HCT116 (cell line): ENCODE measurements at regions not wholly inside any gene's neighbourhood (a gene's known extent, or its start where the extent isn't known, plus 50 kb on each side); places are given as distances from the start of the nearest gene placed in this dataset.

Source experiments
- ATAC-seq: fragments of 200-7000 bp; cut with Tn5 transposase; 2 replicates; pipeline ENCODE4 v1.9.1; 2020; ENCODE audit warnings: mild to moderate bottlenecking, moderate library complexity
- BruUV-seq: library from RNA; stranded (reverse); fragments of 400-500 nt; replicated peaks from 2 replicates; lab custom pipeline; 2021; lab: Mats Ljungman, UMichigan
- CTCF ChIA-PET: fragments of 300-600 bp; sonication (Branson Sonifier 250); formaldehyde crosslinking; loops from one replicate; lab custom pipeline; 2021; ENCODE audit warnings: antibody characterized with exemption; lab: Charles Lee
- POLR2A ChIA-PET: fragments of 300-600, 350-600 bp; sonication (Branson Sonifier 250); formaldehyde crosslinking; loops from one replicate; lab custom pipeline; 2021; ENCODE audit warnings: antibody characterized with exemption; lab: Charles Lee
- RAD21 ChIA-PET, 2 experiments: fragments of 300-600 bp; sonication (Branson Sonifier 250); formaldehyde crosslinking; loops; one replicate each; lab custom pipeline; 2023; ENCODE audit warnings: low total read pairs in 2 of 2; ENCODE audit not compliant: uncharacterized antibody in 2 of 2, unreplicated experiment in 2 of 2, low non-redundant PET in 1 of 2; lab: Charles Lee
- DNase-seq: peaks from one replicate; pipeline ENCODE4 v3.0.0-alpha.2; 2010; ENCODE audit warnings: low read depth, low spot score
- H2AFZ ChIP-seq: fragments of 200-600 bp; shearing (Covaris generic), sonication (generic); 2 replicates; pipeline ENCODE4 v1.6.1; 2017; ENCODE audit warnings: low read depth, mixed run types, mixed read lengths, antibody characterized with exemption, low read length; ENCODE audit not compliant: poor library complexity, severe bottlenecking
- H3K27ac ChIP-seq: 2 replicates; pipeline ENCODE4 v1.5.1; 2012; ENCODE audit warnings: low read depth, low read length
- H3K27me3 ChIP-seq: fragments of 200-600 bp; sonication (generic); 2 replicates; pipeline ENCODE4 v1.6.1; 2016; ENCODE audit warnings: mixed run types, low read length, mixed read lengths; ENCODE audit not compliant: insufficient read depth
- H3K36me3 ChIP-seq, 2 experiments: fragments of 200-500 bp in 1 of 2; fragments of 200-600 bp in 1 of 2; sonication (Bioruptor generic) in 1 of 2; sonication (generic) in 1 of 2; 2 replicates each; pipeline versions ENCODE4 v1.5.1 to v1.6.1; 2014 to 2016; ENCODE audit warnings: low read length in 2 of 2, inconsistent platforms in 1 of 2, mixed read lengths in 1 of 2, mixed run types in 1 of 2; ENCODE audit not compliant: insufficient read depth in 2 of 2, control insufficient read depth in 1 of 2
- H3K4me1 ChIP-seq, 2 experiments: fragments of 200-600 bp in 1 of 2; sonication (generic) in 1 of 2; 2 replicates each; pipeline versions ENCODE4 v1.5.1 to v1.6.1; 2012 to 2017; ENCODE audit warnings: low read length in 2 of 2, inconsistent platforms in 1 of 2, mild to moderate bottlenecking in 1 of 2, mixed read lengths in 1 of 2, mixed run types in 1 of 2, moderate library complexity in 1 of 2; ENCODE audit not compliant: insufficient read depth in 2 of 2, control insufficient read depth in 1 of 2
- H3K4me2 ChIP-seq: fragments of 200-600 bp; sonication (generic); 2 replicates; pipeline ENCODE4 v1.6.1; 2017; ENCODE audit warnings: mixed run types, low read length, mixed read lengths
- H3K4me3 ChIP-seq, 2 experiments: fragments of 200-600 bp in 1 of 2; sonication (generic) in 1 of 2; replicated peaks in 1 of 2; 2 replicates each; pipeline ENCODE4 v1.5.1; 2011 to 2016; ENCODE audit warnings: low read length in 2 of 2, control low read depth in 1 of 2, low read depth in 1 of 2, mild to moderate bottlenecking in 1 of 2, mixed read lengths in 1 of 2, mixed run types in 1 of 2
- H3K79me2 ChIP-seq: fragments of 200-600 bp; sonication (generic); 2 replicates; pipeline ENCODE4 v1.6.1; 2017; ENCODE audit warnings: mild to moderate bottlenecking, mixed run types, low read length, moderate library complexity, mixed read lengths; ENCODE audit not compliant: insufficient read depth
- H3K9ac ChIP-seq: fragments of 200-600 bp; sonication (generic); 2 replicates; pipeline ENCODE4 v1.6.1; 2016; ENCODE audit warnings: low read length, mixed read lengths
- H3K9me2 ChIP-seq: fragments of 200-600 bp; sonication (generic), shearing (Covaris generic); 2 replicates; pipeline ENCODE4 v1.6.1; 2017; ENCODE audit warnings: mixed run types, mild to moderate bottlenecking, moderate library complexity; ENCODE audit not compliant: insufficient read depth
- H3K9me3 ChIP-seq, 2 experiments: fragments of 200-500 bp in 1 of 2; fragments of 200-600 bp in 1 of 2; sonication (Bioruptor generic) in 1 of 2; sonication (generic) in 1 of 2; 2 replicates each; pipeline ENCODE4 v1.6.1; 2014 to 2017; ENCODE audit warnings: low read length in 2 of 2, mixed read lengths in 2 of 2, inconsistent platforms in 1 of 2, low read depth in 1 of 2, mild to moderate bottlenecking in 1 of 2, mixed run types in 1 of 2, moderate library complexity in 1 of 2; ENCODE audit not compliant: control insufficient read depth in 1 of 2, insufficient read depth in 1 of 2
- H4K20me1 ChIP-seq: fragments of 200-600 bp; sonication (generic), shearing (Covaris generic); 2 replicates; pipeline ENCODE4 v1.6.1; 2017; ENCODE audit warnings: mixed run types, mild to moderate bottlenecking, moderate library complexity; ENCODE audit not compliant: insufficient read depth
- EGR1 ChIP-seq: IDR thresholded peaks from 2 replicates; pipeline ENCODE4 v1.6.1; 2012; ENCODE audit warnings: low read depth
- FOSL1 ChIP-seq: IDR thresholded peaks from 2 replicates; pipeline ENCODE4 v1.6.1; 2012; ENCODE audit warnings: low read depth
- TCF7L2 ChIP-seq: IDR thresholded peaks from 2 replicates; pipeline ENCODE4 v1.7.0; 2011; ENCODE audit warnings: borderline replicate concordance, inconsistent platforms; ENCODE audit not compliant: insufficient read depth, insufficient read length; ENCODE audit errors: extremely low read depth
- ZFX ChIP-seq: fragments of 450-650 bp; IDR thresholded peaks from 2 replicates; pipeline ENCODE4 v1.6.1; 2017
- intact Hi-C: fragments of 100-400 bp; cut with micrococcal nuclease; formaldehyde crosslinking; loops from 2 replicates; pipeline ENCODE4 v1.10.0; 2022
- TF ChIP-seq, protein P1 (sequence below): IDR thresholded peaks from 2 replicates; pipeline ENCODE4 v1.6.1; 2011; ENCODE audit warnings: mild to moderate bottlenecking, low read length, moderate library complexity; ENCODE audit not compliant: insufficient replicate concordance; ENCODE audit errors: extremely low read depth

DNA sequence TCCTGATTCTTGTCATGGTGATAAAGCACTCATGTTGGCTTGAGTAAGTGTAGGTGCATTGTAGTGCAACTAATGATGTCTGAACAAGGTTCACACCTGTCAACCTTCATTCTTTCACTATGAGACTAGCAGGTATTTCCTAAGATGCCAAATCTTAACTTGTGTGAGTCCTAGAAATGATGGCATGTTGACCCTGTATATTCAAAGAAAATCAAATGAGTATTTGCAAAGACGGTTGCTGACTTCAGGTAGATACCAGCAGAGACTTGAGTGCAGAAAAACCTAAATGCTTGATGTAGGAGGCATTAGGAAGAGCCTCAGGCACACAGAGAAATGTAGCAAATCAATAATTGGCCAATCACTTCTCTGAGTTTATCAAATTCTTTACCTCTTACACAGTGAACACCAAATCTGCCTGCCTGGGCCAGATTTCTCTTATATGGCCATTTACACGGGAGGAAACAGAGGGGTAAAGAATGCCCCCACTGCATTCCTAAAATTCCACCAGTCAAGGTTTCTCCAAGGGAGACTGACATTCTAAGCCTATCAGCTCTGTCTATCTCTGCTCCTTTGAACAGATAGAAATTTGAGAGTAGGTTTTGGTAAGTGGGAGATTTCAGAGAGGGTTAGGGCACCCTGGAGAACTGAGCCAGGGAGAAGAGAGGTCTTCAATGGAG lies 488.6 kb upstream of the WWC1 start:
- RAD21 ChIA-PET = no interaction called here
- H4K20me1 ChIP-seq = no peaks in the 10 kb centered on the region
- H3K9ac ChIP-seq = no peak overlapping the region
- no peak for TF ChIP-seq FOSL1
- TF ChIP-seq, all 23 proteins: peak for 0
- CTCF ChIA-PET = no interaction called here
- intact Hi-C loops = no loop called here
- no peak overlapping the region for H3K27ac ChIP-seq
- H3K4me1 ChIP-seq = no peaks in the 10 kb centered on the region
- BruUV-seq = no TSS peak
- ATAC-seq (no peak), DNase-seq (no peak)
- peaks cover 24% of the 10 kb centered on the region for H3K27me3 ChIP-seq
- no peaks in the 10 kb centered on the region for H3K79me2 ChIP-seq
- H2AFZ ChIP-seq = no peak overlapping the region
- no peaks in the 10 kb centered on the region for H3K9me2 ChIP-seq
- no peak overlapping the region for H3K4me2 ChIP-seq
- POLR2A ChIA-PET = no interaction called here
- no peaks in the 10 kb centered on the region for H3K9me3 ChIP-seq
- H3K4me3 ChIP-seq = no peak overlapping the region
- H3K36me3 ChIP-seq = no peaks in the 10 kb centered on the region

GRCh38 chr5:167804512-167805220 lies 486.8 kb upstream of the WWC1 start:
- POLR2A ChIA-PET = no interaction called here
- DNase-seq (no peak), ATAC-seq (no peak)
- no peaks in the 10 kb centered on the region for H3K4me1 ChIP-seq
- H3K27me3 ChIP-seq = peaks cover 31% of the 10 kb centered on the region
- H3K4me2 ChIP-seq = no peak overlapping the region
- H3K79me2 ChIP-seq = no peaks in the 10 kb centered on the region
- no peaks in the 10 kb centered on the region for H3K9me2 ChIP-seq
- H3K36me3 ChIP-seq = no peaks in the 10 kb centered on the region
- intact Hi-C loops = no loop called here
- H3K9ac ChIP-seq = no peak overlapping the region
- no peaks in the 10 kb centered on the region for H4K20me1 ChIP-seq
- CTCF ChIA-PET = no interaction called here
- no peak overlapping the region for H2AFZ ChIP-seq
- RAD21 ChIA-PET = no interaction called here
- H3K9me3 ChIP-seq = no peaks in the 10 kb centered on the region
- no peak for TF ChIP-seq TCF7L2
- TF ChIP-seq, protein P1, sequence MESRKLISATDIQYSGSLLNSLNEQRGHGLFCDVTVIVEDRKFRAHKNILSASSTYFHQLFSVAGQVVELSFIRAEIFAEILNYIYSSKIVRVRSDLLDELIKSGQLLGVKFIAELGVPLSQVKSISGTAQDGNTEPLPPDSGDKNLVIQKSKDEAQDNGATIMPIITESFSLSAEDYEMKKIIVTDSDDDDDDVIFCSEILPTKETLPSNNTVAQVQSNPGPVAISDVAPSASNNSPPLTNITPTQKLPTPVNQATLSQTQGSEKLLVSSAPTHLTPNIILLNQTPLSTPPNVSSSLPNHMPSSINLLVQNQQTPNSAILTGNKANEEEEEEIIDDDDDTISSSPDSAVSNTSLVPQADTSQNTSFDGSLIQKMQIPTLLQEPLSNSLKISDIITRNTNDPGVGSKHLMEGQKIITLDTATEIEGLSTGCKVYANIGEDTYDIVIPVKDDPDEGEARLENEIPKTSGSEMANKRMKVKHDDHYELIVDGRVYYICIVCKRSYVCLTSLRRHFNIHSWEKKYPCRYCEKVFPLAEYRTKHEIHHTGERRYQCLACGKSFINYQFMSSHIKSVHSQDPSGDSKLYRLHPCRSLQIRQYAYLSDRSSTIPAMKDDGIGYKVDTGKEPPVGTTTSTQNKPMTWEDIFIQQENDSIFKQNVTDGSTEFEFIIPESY = no peak
- no peak for TF ChIP-seq ZFX
- TF ChIP-seq EGR1 = no peak
- no peak for TF ChIP-seq FOSL1
- H3K4me3 ChIP-seq = no peak overlapping the region
- BruUV-seq = no TSS peak
- no peak overlapping the region for H3K27ac ChIP-seq
